ENCODE measurements at regions not wholly inside any gene's neighbourhood (a gene's known extent, or its start where the extent isn't known, plus 50 kb on each side); places are given as distances from the start of the nearest gene placed in this dataset.
A peak's percentile ranks its signal among the peaks of the same experiment; 100 is the strongest.

- 54 to 71% methylated on average over 3 of the region's 3 CpGs for WGBS, 2 donors
- no peak for DNase-seq
- H3K9me3 ChIP-seq, result no peaks in the 10 kb centered on the region
- no peak overlapping the region for H3K4me3 ChIP-seq
- no peak overlapping the region for H3K27ac ChIP-seq
- peaks cover 0 to 14% (median 0%) of the 10 kb centered on the region in 3 donors for H3K27me3 ChIP-seq
- no peaks in the 10 kb centered on the region for H3K36me3 ChIP-seq
- intact Hi-C loops (cut with DNase I), result no loop called here
- H3K4me1 ChIP-seq, result no peaks in the 10 kb centered on the region
- TF ChIP-seq POLR2A (IDR thresholded peaks at IDR 0.05) (no peak), CTCF (IDR thresholded peaks at IDR 0.05) (no peak), EP300 (IDR thresholded peaks at IDR 0.05) (no peak), POLR2AphosphoS5 (IDR thresholded peaks at IDR 0.05) (no peak)
Observed at GRCh38 chr10:2933519-2933918, 133.8 kb upstream of the PFKP start.

GRCh38 chr10:2933071-2933470 is 134.3 kb upstream of the PFKP start:
- Histone ChIP-seq H3K9me3 (no peaks in the 10 kb centered on the region), H3K4me3 (no peak overlapping the region), H3K4me1 (no peaks in the 10 kb centered on the region), H3K27ac (no peak overlapping the region), H3K36me3 (no peaks in the 10 kb centered on the region), H3K27me3 (peaks cover 0 to 11% (median 0%) of the 10 kb centered on the region in 3 donors)
- no peak for DNase-seq
- TF ChIP-seq CTCF (IDR thresholded peaks at IDR 0.05) (no peak), POLR2A (IDR thresholded peaks at IDR 0.05) (no peak), EP300 (IDR thresholded peaks at IDR 0.05) (no peak), POLR2AphosphoS5 (IDR thresholded peaks at IDR 0.05) (no peak)
- 83% methylated on average over 10 of the region's 10 CpGs for WGBS, 2 donors
- intact Hi-C loops (cut with DNase I), result no loop called here

- 74 to 76% methylated on average over 10 of the region's 10 CpGs for WGBS, 2 donors
- no peaks in the 10 kb centered on the region for H3K27me3 ChIP-seq
- no peak overlapping the region for H3K4me3 ChIP-seq
- H3K27ac ChIP-seq, result no peak overlapping the region
- H3K9me3 ChIP-seq, result no peaks in the 10 kb centered on the region
- intact Hi-C loops (cut with DNase I), result loop anchor here (2.0 kb wide), 1 partner anchor 113 kb away; no protein-coding TSS in a partner anchor
- no peaks in the 10 kb centered on the region for H3K4me1 ChIP-seq
- TF ChIP-seq EP300 (IDR thresholded peaks at IDR 0.05) (no peak), CTCF (IDR thresholded peaks at IDR 0.05) (no peak), POLR2A (IDR thresholded peaks at IDR 0.05) (no peak), POLR2AphosphoS5 (IDR thresholded peaks at IDR 0.05) (no peak)
- H3K36me3 ChIP-seq, result no peaks in the 10 kb centered on the region
- DNase-seq, result no peak
Observed at GRCh38 chr10:2929480-2930258, 137.7 kb upstream of the PFKP start.

- peak; percentile 72 for DNase-seq
- no peaks in the 10 kb centered on the region for H3K27me3 ChIP-seq
- H3K4me3 ChIP-seq, result no peak overlapping the region
- H3K4me1 ChIP-seq, result no peaks in the 10 kb centered on the region
- no peaks in the 10 kb centered on the region for H3K36me3 ChIP-seq
- TF ChIP-seq CTCF (IDR thresholded peaks at IDR 0.05) (peak; percentile 15 to 72 (median 64)), POLR2A (IDR thresholded peaks at IDR 0.05) (no peak)
- 32 to 36% methylated on average over 15 of the region's 15 CpGs for WGBS, 2 donors
- H3K9me3 ChIP-seq, result no peaks in the 10 kb centered on the region
- H3K27ac ChIP-seq, result no peak overlapping the region
- intact Hi-C loops (cut with DNase I), result loop anchor here (2.0 kb wide), 1 partner anchor 115 kb away; no protein-coding TSS in a partner anchor
Observed at GRCh38 chr10:2927958-2928840, 139.1 kb upstream of the PFKP start.

Measured in sigmoid colon (tissue), 6 donors.